MM.1S (cell line): ENCODE measurements at regions not wholly inside any gene's neighbourhood (a gene's known extent, or its start where the extent isn't known, plus 50 kb on each side); places are given as distances from the start of the nearest gene placed in this dataset.

ENCODE experiments used
- DNase-seq: peaks from one replicate; pipeline ENCODE4 v3.0.0-alpha.2; 2015
- H2AFZ ChIP-seq: fragments of 300-600 bp; sonication (generic); 2 replicates; pipeline ENCODE4 v1.6.0; 2016; ENCODE audit warnings: antibody characterized with exemption, low read length
- H3F3A ChIP-seq: fragments of 300-600 bp; sonication (generic); 2 replicates; pipeline ENCODE4 v1.6.1; 2016; ENCODE audit warnings: mild to moderate bottlenecking, antibody characterized with exemption, low read length, moderate library complexity, mixed read lengths; ENCODE audit not compliant: insufficient read depth
- H3K27ac ChIP-seq: fragments of 300-600 bp; sonication (generic); 2 replicates; pipeline ENCODE4 v1.5.1; 2016; ENCODE audit warnings: mild to moderate bottlenecking, low read length
- H3K27me3 ChIP-seq: fragments of 300-600 bp; sonication (generic); replicated peaks from 2 replicates; pipeline ENCODE4 v1.6.0; 2016; ENCODE audit warnings: low read length; ENCODE audit not compliant: insufficient read depth
- H3K36me3 ChIP-seq: fragments of 300-600 bp; sonication (generic); replicated peaks from 2 replicates; pipeline ENCODE4 v1.6.1; 2016; ENCODE audit warnings: mild to moderate bottlenecking, low read length, mixed read lengths; ENCODE audit not compliant: insufficient read depth
- H3K4me1 ChIP-seq: fragments of 300-600 bp; sonication (generic); 2 replicates; pipeline ENCODE4 v1.6.1; 2016; ENCODE audit warnings: low read length, mixed read lengths
- H3K4me2 ChIP-seq: fragments of 300-600 bp; sonication (generic); 2 replicates; pipeline ENCODE4 v1.6.0; 2016; ENCODE audit warnings: low read depth, low read length
- H3K4me3 ChIP-seq: fragments of 300-600 bp; sonication (generic); 2 replicates; pipeline ENCODE4 v1.5.1; 2016; ENCODE audit warnings: low read length, mixed read lengths
- H3K79me2 ChIP-seq: fragments of 300-600 bp; sonication (generic); 2 replicates; pipeline ENCODE4 v1.6.1; 2016; ENCODE audit warnings: mixed run types, low read length, mixed read lengths
- H3K9ac ChIP-seq: fragments of 300-600 bp; sonication (generic); 2 replicates; pipeline ENCODE4 v1.6.1; 2016; ENCODE audit warnings: low read length, mixed read lengths
- H3K9me2 ChIP-seq: fragments of 300-600 bp; sonication (generic); replicated peaks from 2 replicates; pipeline ENCODE4 v1.6.1; 2016; ENCODE audit warnings: mild to moderate bottlenecking, low read length, mixed read lengths; ENCODE audit not compliant: insufficient read depth
- H3K9me3 ChIP-seq: fragments of 300-600 bp; sonication (generic); replicated peaks from 2 replicates; pipeline ENCODE4 v1.6.1; 2016; ENCODE audit warnings: mild to moderate bottlenecking, low read length, mixed read lengths; ENCODE audit not compliant: insufficient read depth
- H4K20me1 ChIP-seq: fragments of 300-600 bp; sonication (generic); 2 replicates; pipeline ENCODE4 v1.6.1; 2016; ENCODE audit warnings: mild to moderate bottlenecking, low read length, moderate library complexity, mixed read lengths; ENCODE audit not compliant: insufficient read depth
- CTCF ChIP-seq: fragments of 300-600 bp; sonication (generic); IDR thresholded peaks from 2 replicates; pipeline ENCODE4 v1.5.1; 2016; ENCODE audit warnings: antibody characterized with exemption, low read length, mixed read lengths
- EZH2 ChIP-seq: fragments of 300-600 bp; sonication (generic); optimal IDR thresholded peaks from 2 replicates; pipeline ENCODE3; 2017; ENCODE audit warnings: low read depth, mild to moderate bottlenecking, antibody characterized with exemption, low read length, mixed read lengths
- EZH2phosphoT487 ChIP-seq: fragments of 300-600 bp; sonication (generic); IDR thresholded peaks from 2 replicates; pipeline ENCODE4 v1.6.1; 2018; ENCODE audit warnings: antibody characterized with exemption, low read length

- no peaks in the 10 kb centered on the region for H3F3A ChIP-seq
- TF ChIP-seq CTCF (no peak), EZH2 (no peak), EZH2phosphoT487 (no peak)
- H3K79me2 ChIP-seq, result peaks cover 20% of the 10 kb centered on the region
- H3K9ac ChIP-seq, result no peak overlapping the region
- H3K4me2 ChIP-seq, result no peak overlapping the region
- no peaks in the 10 kb centered on the region for H3K36me3 ChIP-seq
- no peak overlapping the region for H2AFZ ChIP-seq
- no peak for DNase-seq
- H3K4me3 ChIP-seq, result no peak overlapping the region
- no peaks in the 10 kb centered on the region for H4K20me1 ChIP-seq
- H3K27ac ChIP-seq, result no peak overlapping the region
- no peaks in the 10 kb centered on the region for H3K9me3 ChIP-seq
- H3K4me1 ChIP-seq, result no peaks in the 10 kb centered on the region
- H3K9me2 ChIP-seq, result no peaks in the 10 kb centered on the region
- H3K27me3 ChIP-seq, result peaks cover 31% of the 10 kb centered on the region
Observed at GRCh38 chr22:25389541-25389919, 170.1 kb downstream of the CRYBB2 start.

GRCh38 chr22:25390297-25391240 is 171.1 kb downstream of the CRYBB2 start:
- no peak overlapping the region for H3K4me3 ChIP-seq
- peaks cover 31% of the 10 kb centered on the region for H3K27me3 ChIP-seq
- H3K9me3 ChIP-seq, result no peaks in the 10 kb centered on the region
- no peaks in the 10 kb centered on the region for H3F3A ChIP-seq
- DNase-seq, result no peak
- TF ChIP-seq CTCF, result no peak
- TF ChIP-seq EZH2phosphoT487, result no peak
- TF ChIP-seq EZH2, result no peak
- H3K36me3 ChIP-seq, result no peaks in the 10 kb centered on the region
- no peak overlapping the region for H3K27ac ChIP-seq
- H3K79me2 ChIP-seq, result peaks cover 28% of the 10 kb centered on the region
- H3K9me2 ChIP-seq, result no peaks in the 10 kb centered on the region
- no peak overlapping the region for H3K4me2 ChIP-seq
- H3K4me1 ChIP-seq, result no peaks in the 10 kb centered on the region
- no peak overlapping the region for H2AFZ ChIP-seq
- H3K9ac ChIP-seq, result no peak overlapping the region
- H4K20me1 ChIP-seq, result no peaks in the 10 kb centered on the region

- Histone ChIP-seq H3K27ac (no peak overlapping the region), H4K20me1 (no peaks in the 10 kb centered on the region), H3K4me3 (no peak overlapping the region), H2AFZ (no peak overlapping the region), H3K9me2 (no peaks in the 10 kb centered on the region), H3K27me3 (peaks cover 31% of the 10 kb centered on the region), H3K9ac (no peak overlapping the region), H3K4me2 (no peak overlapping the region), H3K9me3 (no peaks in the 10 kb centered on the region), H3K36me3 (no peaks in the 10 kb centered on the region), H3K79me2 (peaks cover 46% of the 10 kb centered on the region), H3K4me1 (no peaks in the 10 kb centered on the region), H3F3A (no peaks in the 10 kb centered on the region)
- DNase-seq, result no peak
- TF ChIP-seq CTCF (no peak), EZH2 (no peak), EZH2phosphoT487 (no peak)
Observed at GRCh38 chr22:25392584-25392983, 171.9 kb upstream of the GRK3 start.
